Activated T-cell treated with anti-CD3 and anti-CD28 coated beads, Interleukin-2, amount 50 U/mL, for 4 hours (primary cell): ENCODE measurements at regions not wholly inside any gene's neighbourhood (a gene's known extent, or its start where the extent isn't known, plus 50 kb on each side); places are given as distances from the start of the nearest gene placed in this dataset.

Experiments
- ATAC-seq, 2 donors: fragments of 200-7000 bp; cut with Tn5 transposase; one replicate each; pipeline ENCODE4 v1.10.0; 2021
- DNase-seq: peaks from one replicate; pipeline ENCODE4 v3.0.0-alpha.2; 2020
- H3K27me3 Mint-ChIP-seq: one replicate; pipeline ENCODE4 v1.8.0; 2021; ENCODE audit warnings: low read depth, mixed read lengths
- H3K36me3 Mint-ChIP-seq: one replicate; pipeline ENCODE4 v1.8.0; 2022; ENCODE audit warnings: mixed read lengths; ENCODE audit not compliant: insufficient read depth
- H3K4me1 Mint-ChIP-seq: one replicate; pipeline ENCODE4 v1.8.0; 2021; ENCODE audit warnings: low read depth, mixed read lengths
- H3K4me3 Mint-ChIP-seq: one replicate; pipeline ENCODE4 v1.8.0; 2021; ENCODE audit warnings: mild to moderate bottlenecking, moderate library complexity, mixed read lengths
- H3K9me3 Mint-ChIP-seq: one replicate; pipeline ENCODE4 v1.8.0; 2021; ENCODE audit warnings: mixed read lengths

DNA sequence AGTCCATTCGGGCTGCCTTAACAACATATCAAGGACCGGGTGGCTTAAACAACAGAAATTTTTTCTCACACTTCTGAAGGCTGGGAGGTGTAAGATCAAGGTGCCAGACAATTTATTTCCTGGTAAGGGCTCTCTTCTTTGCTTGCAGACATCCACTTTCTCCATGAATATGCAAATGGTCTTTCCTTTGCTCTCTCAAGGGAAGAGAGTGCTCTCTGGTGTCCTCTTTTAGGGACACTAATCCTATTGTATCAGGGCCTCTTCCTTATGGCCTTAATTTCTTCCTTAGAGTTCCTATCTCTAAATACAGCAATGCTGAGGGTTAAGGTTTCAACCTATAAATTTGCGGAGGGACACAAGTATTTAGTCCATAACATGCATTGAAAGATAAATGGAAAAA, 770.8 kb downstream of the DSC3 start:
- Mint-ChIP-seq H3K9me3 (peaks cover 3% of the 10 kb centered on the region), H3K36me3 (no peaks in the 10 kb centered on the region), H3K27me3 (no peaks in the 10 kb centered on the region), H3K4me3 (no peak overlapping the region), H3K4me1 (no peaks in the 10 kb centered on the region)
- DNase-seq (no peak), ATAC-seq (no peak)

DNA sequence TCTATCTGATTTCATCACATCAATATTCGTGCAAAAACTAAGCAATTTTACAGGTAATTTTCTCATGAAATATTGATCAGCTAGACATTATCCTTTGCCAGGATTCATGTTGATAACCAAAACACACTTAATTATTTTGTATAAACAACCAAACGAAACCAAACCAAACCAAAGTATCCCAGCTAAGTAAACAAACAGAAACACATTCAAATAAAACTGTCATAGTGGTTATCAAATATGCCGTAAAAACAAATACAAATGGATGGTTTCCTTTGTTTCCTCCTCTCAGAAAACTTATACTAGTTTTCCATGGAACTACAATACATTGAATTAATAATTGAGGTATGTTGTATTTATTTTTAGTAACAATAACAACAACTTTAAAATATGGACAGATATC, 777.4 kb downstream of the DSC3 start:
- DNase-seq, result no peak
- Mint-ChIP-seq H3K27me3 (no peaks in the 10 kb centered on the region), H3K4me3 (no peak overlapping the region), H3K36me3 (no peaks in the 10 kb centered on the region), H3K4me1 (no peaks in the 10 kb centered on the region), H3K9me3 (no peaks in the 10 kb centered on the region)
- ATAC-seq, result no peak

DNA sequence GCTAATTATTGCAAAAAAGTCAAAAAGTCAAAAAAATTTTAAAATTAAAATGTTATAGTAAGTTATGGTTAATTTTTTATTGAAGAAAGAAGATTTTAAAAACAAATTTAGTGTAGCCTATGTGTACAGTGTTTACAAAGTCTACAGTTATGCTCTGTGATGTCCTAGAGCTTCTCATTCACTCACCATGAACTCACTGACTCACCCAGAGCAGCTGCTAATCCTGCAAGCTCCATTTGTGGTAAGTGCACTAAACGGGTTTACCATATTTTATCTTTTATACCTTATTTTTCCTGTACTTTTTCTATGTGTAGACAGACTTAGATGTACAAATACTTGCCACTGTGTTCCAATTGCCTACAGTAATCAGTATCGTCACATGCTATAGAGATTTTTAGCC, 788.2 kb downstream of the DSC3 start:
- no peak for ATAC-seq
- Mint-ChIP-seq H3K27me3 (no peaks in the 10 kb centered on the region), H3K4me3 (no peak overlapping the region)

DNA sequence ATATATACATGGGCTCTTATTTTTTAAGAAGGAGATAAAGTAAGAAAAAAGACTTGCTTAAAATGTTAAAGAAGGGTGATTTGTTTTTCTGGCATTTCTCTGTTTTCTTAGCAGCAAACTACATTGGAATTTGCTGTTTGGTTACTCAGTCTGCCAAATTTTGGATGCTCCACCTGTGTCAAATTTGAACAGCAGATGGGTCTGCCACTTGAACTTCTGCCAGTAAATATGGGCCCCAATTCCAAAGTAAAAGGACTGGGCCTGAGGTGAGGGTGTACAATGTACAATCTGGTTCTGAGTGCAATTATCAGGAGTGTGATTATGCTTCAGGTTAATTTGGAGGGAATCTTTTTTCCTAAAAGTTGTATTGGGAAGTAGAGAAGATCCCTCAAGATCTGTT, 794.5 kb downstream of the DSC3 start:
- no peaks in the 10 kb centered on the region for H3K4me1 Mint-ChIP-seq
- no peaks in the 10 kb centered on the region for H3K36me3 Mint-ChIP-seq
- no peaks in the 10 kb centered on the region for H3K27me3 Mint-ChIP-seq
- ATAC-seq (no peak), DNase-seq (no peak)
- H3K9me3 Mint-ChIP-seq, result peaks cover 17% of the 10 kb centered on the region
- no peak overlapping the region for H3K4me3 Mint-ChIP-seq

More for the DNA sequence above, 788.2 kb downstream of the DSC3 start:
- DNase-seq, result no peak
- H3K4me1 Mint-ChIP-seq, result no peaks in the 10 kb centered on the region
- no peaks in the 10 kb centered on the region for H3K36me3 Mint-ChIP-seq
- peaks cover 16% of the 10 kb centered on the region for H3K9me3 Mint-ChIP-seq

DNA sequence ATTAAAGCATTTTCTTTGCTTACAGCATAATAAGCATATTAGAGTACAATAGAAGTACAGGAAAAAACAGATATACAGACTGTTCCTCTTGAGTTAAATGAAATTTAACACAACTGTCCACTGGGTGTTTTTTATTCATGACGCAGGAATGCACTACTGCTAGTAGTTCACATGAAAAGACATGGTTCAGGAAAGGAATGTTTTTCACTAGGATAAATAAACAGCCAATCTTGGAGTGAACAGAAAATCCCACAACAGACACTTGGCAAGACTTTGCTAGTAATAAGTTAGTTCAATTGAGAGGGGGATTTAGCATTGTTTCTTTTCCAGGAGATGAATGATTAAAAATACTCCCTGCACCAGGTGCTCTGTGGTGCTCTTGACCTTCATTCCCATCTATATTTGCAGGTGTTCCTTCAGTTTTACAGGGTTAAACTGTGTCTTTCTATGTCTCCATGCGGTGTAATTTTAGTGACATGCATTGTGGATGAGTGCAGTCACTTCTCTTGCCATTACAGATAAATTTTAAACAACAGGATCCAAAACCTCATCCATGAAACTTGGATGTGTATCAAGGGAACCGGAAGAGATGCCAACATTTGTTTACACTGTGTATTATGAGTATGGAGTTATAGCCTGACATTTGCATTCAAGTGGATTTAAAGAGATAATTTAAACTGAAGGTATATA, 796.6 kb downstream of the DSC3 start:
- ATAC-seq (no peak), DNase-seq (no peak)
- no peaks in the 10 kb centered on the region for H3K4me1 Mint-ChIP-seq
- peaks cover 18% of the 10 kb centered on the region for H3K9me3 Mint-ChIP-seq
- no peaks in the 10 kb centered on the region for H3K27me3 Mint-ChIP-seq
- no peaks in the 10 kb centered on the region for H3K36me3 Mint-ChIP-seq
- no peak overlapping the region for H3K4me3 Mint-ChIP-seq

DNA sequence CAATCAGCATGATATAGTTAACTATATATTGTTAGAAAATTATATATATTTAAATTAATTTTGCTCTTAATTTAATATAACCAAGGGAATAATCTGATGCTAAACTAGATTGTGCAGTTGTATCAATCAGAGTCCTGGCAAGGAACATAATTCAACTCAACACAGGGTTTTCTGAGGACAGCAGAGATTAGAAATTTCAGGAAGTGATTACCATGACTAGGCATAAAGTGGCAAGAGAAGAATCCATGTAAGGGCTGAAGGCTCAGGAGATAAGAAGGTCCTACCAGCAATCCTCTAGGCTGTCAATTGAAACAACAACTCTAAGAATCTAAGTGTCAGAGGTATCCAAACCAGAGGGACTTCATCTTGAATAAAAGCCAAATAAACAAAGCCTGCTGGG, 807.8 kb downstream of the DSC3 start:
- H3K4me1 Mint-ChIP-seq, result no peaks in the 10 kb centered on the region
- H3K4me3 Mint-ChIP-seq, result no peak overlapping the region
- H3K9me3 Mint-ChIP-seq, result peaks cover 18% of the 10 kb centered on the region
- no peaks in the 10 kb centered on the region for H3K36me3 Mint-ChIP-seq
- ATAC-seq (no peak), DNase-seq (no peak)
- H3K27me3 Mint-ChIP-seq, result no peaks in the 10 kb centered on the region

DNA sequence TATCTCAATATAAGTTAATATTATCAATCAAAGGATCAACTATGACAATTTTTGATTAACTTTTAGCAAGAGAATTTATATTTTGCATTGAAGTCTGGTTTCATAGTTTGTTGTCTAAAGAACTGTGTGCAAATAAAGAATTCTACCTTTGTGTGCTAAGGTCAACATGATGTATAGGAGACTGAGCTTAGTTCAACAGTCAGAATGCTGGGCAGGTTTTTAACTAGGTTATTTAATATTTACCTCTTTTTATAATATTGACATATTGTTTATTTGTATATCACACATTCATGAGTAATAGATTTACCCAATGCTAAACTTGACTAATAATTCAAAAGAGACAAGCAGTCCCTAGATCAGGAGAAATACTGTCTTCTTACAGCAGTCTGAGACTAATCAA, 831.4 kb downstream of the DSC3 start:
- Mint-ChIP-seq H3K9me3 (no peaks in the 10 kb centered on the region), H3K27me3 (no peaks in the 10 kb centered on the region), H3K36me3 (no peaks in the 10 kb centered on the region), H3K4me3 (no peak overlapping the region), H3K4me1 (no peaks in the 10 kb centered on the region)
- ATAC-seq (no peak), DNase-seq (no peak)

DNA sequence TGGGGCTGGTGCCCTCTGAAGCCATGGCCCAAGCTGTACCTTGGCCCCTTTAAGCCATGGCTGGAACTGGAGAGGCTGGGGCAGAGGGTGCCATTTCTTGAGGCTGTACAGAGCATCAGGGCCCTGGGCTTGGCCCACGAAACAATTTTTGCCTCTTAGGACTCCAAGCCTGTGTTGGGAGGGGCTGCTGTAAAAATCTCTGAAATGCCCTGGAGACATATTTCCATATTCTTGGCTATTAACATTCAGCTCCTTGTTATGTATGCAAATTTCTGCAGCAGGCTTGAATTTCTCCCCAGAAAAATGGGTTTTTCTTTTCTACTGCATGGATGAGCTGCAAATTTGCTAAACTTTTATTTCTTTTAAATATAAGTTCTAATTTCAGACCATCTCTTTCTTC, 834.0 kb downstream of the DSC3 start:
- H3K27me3 Mint-ChIP-seq, result no peaks in the 10 kb centered on the region
- H3K4me3 Mint-ChIP-seq, result no peak overlapping the region
- no peaks in the 10 kb centered on the region for H3K4me1 Mint-ChIP-seq
- no peak for ATAC-seq
- no peak for DNase-seq
- no peaks in the 10 kb centered on the region for H3K36me3 Mint-ChIP-seq
- H3K9me3 Mint-ChIP-seq, result no peaks in the 10 kb centered on the region

DNA sequence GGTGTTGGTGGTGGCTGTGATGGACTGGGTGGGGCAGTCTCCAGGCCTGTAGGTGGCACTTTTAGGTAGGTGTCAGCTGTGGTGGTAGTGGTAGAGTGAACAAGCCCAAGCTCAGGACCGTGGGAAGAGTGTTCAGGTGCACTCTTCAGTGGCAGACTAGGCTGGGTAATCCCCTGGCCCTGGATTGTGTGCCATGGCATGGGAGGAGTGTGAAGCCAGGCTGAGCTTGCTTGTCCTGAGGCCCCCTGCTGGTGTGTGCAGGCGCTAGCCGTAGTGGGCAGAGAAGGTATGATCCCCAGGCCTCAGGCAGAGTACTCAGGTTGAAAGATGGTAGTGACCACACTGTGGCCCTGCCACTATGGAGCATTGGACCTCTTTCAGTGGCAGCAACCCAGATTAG, 850.3 kb downstream of the DSC3 start:
- no peaks in the 10 kb centered on the region for H3K27me3 Mint-ChIP-seq

DNA sequence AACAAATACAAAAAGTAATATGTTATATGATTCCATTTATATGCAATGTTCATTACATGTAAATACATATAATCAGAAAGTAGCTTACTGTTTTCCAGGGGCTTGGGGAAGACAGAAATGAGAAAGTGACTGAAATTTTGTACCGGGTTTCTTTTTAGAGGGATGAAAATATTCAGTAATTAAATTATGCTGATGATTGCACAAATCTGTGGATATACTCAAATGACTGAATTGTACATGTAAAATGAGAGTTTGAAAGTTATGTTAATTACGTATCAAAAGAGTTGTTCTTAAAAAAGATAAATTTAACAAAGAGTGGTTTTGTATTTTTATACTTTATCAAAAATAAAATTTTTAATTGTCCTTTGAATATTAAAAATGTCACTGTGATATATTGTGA, 856.3 kb downstream of the DSC3 start:
- ATAC-seq (no peak), DNase-seq (no peak)
- no peak overlapping the region for H3K4me3 Mint-ChIP-seq
- H3K9me3 Mint-ChIP-seq, result peaks cover 20% of the 10 kb centered on the region
- H3K27me3 Mint-ChIP-seq, result no peaks in the 10 kb centered on the region
- no peaks in the 10 kb centered on the region for H3K36me3 Mint-ChIP-seq
- H3K4me1 Mint-ChIP-seq, result no peaks in the 10 kb centered on the region

More for the DNA sequence above, 850.3 kb downstream of the DSC3 start:
- DNase-seq (no peak), ATAC-seq (no peak)
- Mint-ChIP-seq H3K4me3 (no peak overlapping the region), H3K4me1 (no peaks in the 10 kb centered on the region), H3K9me3 (peaks cover 46% of the 10 kb centered on the region), H3K36me3 (no peaks in the 10 kb centered on the region)

DNA sequence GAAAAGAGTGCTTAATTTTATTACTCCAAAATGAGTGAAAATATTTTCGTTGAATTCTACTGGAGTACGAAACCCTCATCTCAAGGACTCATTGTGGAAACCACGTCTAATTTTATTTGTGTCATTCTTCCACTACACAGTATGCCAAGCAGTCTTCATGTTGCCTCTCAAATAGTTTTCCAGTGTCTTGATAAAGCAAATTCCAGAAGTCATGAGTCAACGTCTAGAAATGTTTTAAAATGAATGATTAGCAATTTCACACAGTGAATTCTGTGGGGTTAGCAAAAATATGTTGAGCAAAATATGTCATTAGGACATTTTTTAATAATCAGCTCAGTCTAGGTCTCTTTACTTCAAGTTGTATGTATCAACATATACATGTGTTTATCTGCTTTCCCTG, 865.5 kb downstream of the DSC3 start:
- DNase-seq (no peak), ATAC-seq (no peak)
- H3K36me3 Mint-ChIP-seq, result no peaks in the 10 kb centered on the region
- H3K27me3 Mint-ChIP-seq, result no peaks in the 10 kb centered on the region
- H3K9me3 Mint-ChIP-seq, result peaks cover 8% of the 10 kb centered on the region
- H3K4me3 Mint-ChIP-seq, result no peak overlapping the region
- H3K4me1 Mint-ChIP-seq, result no peaks in the 10 kb centered on the region

DNA sequence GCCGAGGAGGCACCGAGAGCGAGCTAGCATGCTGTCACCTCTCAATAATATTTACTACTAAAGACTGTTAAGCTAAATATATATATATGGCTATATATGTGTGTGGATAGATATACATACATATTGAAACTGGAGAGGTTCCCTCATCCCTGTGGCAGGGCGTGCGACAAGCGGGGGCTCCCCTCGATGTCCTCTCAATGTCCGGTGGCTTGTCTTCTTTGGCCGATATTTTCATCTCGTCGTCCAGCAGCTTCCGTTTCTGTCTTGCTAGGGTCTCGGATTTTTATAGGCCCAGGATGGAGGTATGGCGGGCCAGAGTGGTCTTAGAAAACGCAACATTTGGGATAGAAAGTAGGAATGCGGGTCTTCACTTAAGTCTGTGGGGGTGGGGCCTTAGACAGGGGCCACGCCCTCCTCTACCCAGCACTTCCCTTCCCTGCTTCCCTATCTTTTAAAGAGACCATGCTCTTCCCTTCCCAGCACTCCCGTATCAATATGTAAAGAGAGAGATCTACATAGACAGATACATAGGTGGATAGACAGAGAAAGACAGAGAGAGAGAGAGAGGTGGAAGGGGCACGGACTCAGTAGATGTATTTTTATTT, 866.8 kb downstream of the DSC3 start:
- Mint-ChIP-seq H3K27me3 (no peaks in the 10 kb centered on the region), H3K36me3 (no peaks in the 10 kb centered on the region), H3K4me1 (no peaks in the 10 kb centered on the region), H3K4me3 (no peak overlapping the region), H3K9me3 (peaks cover 6% of the 10 kb centered on the region)
- DNase-seq, result no peak
- no peak for ATAC-seq

DNA sequence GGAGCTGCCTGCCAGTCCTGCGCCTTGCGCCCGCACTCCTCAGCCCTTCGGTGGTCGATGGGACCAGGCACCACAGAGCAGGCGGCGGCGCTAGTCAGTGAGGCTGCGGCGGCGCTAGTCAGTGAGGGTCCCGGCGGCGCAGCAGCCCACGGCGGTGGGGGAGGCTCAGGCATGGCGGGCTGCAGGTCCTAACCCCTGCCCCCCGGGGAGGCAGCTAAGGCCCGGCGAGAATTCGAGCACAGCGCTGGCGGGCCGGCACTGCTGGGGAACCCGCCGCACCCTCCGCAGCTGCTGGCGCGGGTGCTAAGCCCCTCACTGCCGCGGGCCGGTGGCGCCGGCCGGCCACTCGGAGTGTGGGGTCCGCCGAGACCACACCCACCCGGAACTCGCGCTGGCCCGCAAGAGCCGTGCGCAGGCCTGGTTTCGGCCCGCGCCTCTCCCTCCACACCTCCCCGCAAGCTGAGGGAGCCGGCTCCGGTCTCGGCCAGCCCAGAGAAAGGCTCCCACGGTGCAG, 867.4 kb downstream of the DSC3 start:
- Mint-ChIP-seq H3K27me3 (no peaks in the 10 kb centered on the region), H3K4me3 (no peak overlapping the region), H3K9me3 (peaks cover 6% of the 10 kb centered on the region), H3K36me3 (no peaks in the 10 kb centered on the region), H3K4me1 (no peaks in the 10 kb centered on the region)
- ATAC-seq (no peak), DNase-seq (no peak)

DNA sequence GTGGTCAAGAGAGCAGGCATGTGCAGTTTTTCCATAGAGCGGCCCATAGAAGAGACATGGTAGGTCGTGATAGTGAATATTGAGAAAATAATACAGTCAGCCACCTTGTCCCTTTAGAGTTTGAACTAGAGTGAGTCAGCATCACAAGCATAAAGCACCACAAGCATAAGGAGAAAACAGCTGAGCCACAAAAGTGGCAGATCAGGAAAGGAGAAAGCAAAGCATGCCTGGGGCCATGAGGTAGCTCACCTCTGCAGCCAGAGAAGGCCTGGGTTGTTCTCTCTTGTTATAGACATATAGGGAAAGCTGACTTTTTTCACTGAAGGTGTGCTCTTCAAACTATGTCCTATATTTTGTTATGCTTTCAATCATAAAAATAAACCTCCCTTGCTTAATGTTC, 879.0 kb downstream of the DSC3 start:
- DNase-seq, result no peak
- no peak for ATAC-seq
- Mint-ChIP-seq H3K27me3 (no peaks in the 10 kb centered on the region), H3K4me1 (no peaks in the 10 kb centered on the region), H3K36me3 (no peaks in the 10 kb centered on the region), H3K4me3 (no peak overlapping the region), H3K9me3 (peaks cover 22% of the 10 kb centered on the region)

DNA sequence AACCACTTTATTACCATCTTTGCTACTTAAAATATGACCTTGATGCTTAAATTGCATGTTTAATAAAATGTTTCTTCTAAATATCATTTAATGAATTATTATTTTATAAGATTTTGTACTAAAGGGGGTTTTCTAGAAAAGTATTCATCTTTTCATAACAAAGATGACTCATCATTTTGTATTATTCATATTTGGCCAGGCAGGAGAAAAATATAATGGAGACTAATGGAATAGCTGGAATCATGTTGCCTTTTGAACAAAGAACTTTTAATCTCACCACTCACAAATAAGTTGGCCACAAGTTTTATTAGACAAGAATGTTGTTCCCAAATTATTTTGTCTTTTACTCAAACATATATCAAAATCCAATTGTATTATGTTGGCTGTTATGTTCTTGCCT, 882.4 kb downstream of the DSC3 start:
- H3K4me1 Mint-ChIP-seq, result no peaks in the 10 kb centered on the region
- H3K36me3 Mint-ChIP-seq, result no peaks in the 10 kb centered on the region
- no peaks in the 10 kb centered on the region for H3K27me3 Mint-ChIP-seq
- no peak overlapping the region for H3K4me3 Mint-ChIP-seq
- H3K9me3 Mint-ChIP-seq, result peaks cover 20% of the 10 kb centered on the region
- DNase-seq (no peak), ATAC-seq (no peak)
